Neuron (in vitro differentiated cells): ENCODE measurements at regions not wholly inside any gene's neighbourhood (a gene's known extent, or its start where the extent isn't known, plus 50 kb on each side); places are given as distances from the start of the nearest gene placed in this dataset.

Source experiments
- H2AFZ ChIP-seq: one replicate; pipeline ENCODE4 v1.6.1; 2013; ENCODE audit warnings: low read depth, mild to moderate bottlenecking, inconsistent platforms, low read length, moderate library complexity
- H3K27me3 ChIP-seq: one replicate; pipeline ENCODE4 v1.6.1; 2013; ENCODE audit warnings: low read length; ENCODE audit not compliant: insufficient read depth
- H3K36me3 ChIP-seq: one replicate; pipeline ENCODE4 v1.6.1; 2013; ENCODE audit warnings: low read length; ENCODE audit not compliant: insufficient read depth
- H3K4me1 ChIP-seq: one replicate; pipeline ENCODE4 v1.6.1; 2013; ENCODE audit warnings: low read length; ENCODE audit not compliant: insufficient read depth
- H3K4me3 ChIP-seq: 2 replicates; pipeline ENCODE4 v1.5.1; 2013; ENCODE audit warnings: mild to moderate bottlenecking, low read length, moderate library complexity
- H3K9me3 ChIP-seq: one replicate; pipeline ENCODE4 v1.6.1; 2013; ENCODE audit warnings: low read length

DNA sequence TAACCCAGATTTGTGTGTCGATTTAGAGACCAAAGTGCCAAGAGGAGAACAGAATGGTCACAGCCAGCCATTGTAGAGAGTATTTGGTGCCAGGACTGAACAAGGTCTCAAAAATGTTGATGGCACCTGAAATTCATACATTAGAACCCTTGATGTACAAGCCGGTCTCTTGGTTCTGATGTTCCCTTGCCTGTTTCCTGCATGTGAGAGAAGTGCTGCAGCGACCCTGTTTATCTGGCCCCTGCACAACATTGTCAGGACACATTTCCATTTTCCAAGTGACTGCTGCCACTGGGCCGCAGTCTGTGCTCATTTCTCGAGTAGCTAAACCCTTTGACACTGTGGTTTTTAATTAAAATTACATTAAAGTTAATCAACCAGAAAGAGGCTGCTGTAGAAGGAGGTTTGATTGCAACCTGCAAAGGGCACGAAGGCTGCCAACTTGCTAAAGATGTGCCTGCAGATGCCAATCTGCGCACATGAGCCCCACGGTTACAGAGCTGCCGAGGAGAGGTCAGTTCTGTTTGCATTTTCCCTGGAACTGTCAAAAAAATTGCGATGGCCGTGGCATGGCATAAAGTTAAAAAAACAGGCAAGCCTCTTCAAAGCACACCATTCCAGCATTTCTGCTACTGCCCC is 136.4 kb upstream of the CMC1 start:
- Histone ChIP-seq H3K36me3 (no peaks in the 10 kb centered on the region), H3K4me1 (no peaks in the 10 kb centered on the region), H3K4me3 (no peak overlapping the region), H2AFZ (no peak overlapping the region), H3K27me3 (no peaks in the 10 kb centered on the region), H3K9me3 (no peaks in the 10 kb centered on the region)

DNA sequence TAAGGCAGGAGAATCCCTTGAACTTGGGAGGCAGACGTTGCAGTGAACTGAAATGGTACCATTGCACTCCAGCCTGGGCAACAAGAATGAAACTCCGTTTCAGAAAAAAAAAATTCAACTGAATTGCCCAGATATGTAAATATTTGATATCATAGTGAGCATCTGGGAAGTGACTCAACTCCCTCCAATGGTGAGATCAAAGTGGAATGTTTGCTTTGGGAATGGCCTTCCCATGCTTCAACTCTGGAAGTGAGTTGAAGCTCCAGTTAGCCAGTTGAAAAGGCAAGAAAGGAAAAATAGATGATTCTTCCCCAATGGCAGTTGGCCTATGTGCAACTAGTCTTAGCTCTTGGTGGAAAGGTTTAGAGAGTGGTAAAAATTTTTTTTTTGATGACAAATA is 131.6 kb upstream of the CMC1 start:
- Histone ChIP-seq H3K9me3 (no peaks in the 10 kb centered on the region), H3K4me1 (no peaks in the 10 kb centered on the region), H3K27me3 (no peaks in the 10 kb centered on the region), H2AFZ (no peak overlapping the region), H3K4me3 (no peak overlapping the region), H3K36me3 (no peaks in the 10 kb centered on the region)

DNA sequence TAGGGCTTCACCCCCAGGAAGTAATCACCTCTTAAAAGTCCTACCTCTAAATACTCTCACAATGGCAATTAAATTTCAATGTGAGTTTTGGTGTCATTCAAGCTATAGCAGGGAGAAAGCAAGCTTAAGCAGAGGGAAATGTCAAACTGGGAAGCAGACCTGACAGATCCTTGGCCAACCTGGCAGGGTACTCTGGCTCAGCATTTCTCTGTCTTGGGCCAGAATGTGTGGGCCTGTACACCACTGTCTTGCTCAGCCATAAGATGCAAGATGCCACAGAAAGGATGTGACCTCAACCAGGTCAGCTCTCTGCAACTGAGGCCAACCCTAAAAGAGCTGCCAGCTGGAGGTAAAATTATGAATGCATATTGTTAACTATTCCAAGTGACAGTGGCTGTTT is 130.6 kb upstream of the CMC1 start:
- no peaks in the 10 kb centered on the region for H3K9me3 ChIP-seq
- H3K27me3 ChIP-seq = no peaks in the 10 kb centered on the region
- H3K4me3 ChIP-seq = no peak overlapping the region
- no peaks in the 10 kb centered on the region for H3K4me1 ChIP-seq
- H2AFZ ChIP-seq = no peak overlapping the region
- no peaks in the 10 kb centered on the region for H3K36me3 ChIP-seq

DNA sequence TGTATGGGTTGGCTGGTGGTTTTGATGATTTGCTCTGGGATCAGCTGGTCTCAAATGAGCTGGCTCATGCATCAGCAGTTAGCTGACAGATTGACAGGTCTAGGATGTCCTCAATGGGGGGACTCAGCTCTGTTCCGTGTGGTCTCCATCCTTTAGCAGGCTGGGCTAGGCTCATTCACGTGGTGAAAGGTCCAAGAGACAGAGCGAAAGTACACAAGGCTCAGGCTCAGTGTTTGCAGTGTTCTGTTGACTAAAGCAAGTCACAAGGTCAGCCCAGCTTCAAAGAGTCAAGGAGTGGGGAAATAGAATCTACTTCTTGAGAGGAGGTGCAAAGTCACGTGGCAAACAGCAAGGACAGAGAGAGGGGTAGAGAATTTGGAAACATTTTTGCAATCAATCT is 126.5 kb upstream of the CMC1 start:
- Histone ChIP-seq H3K4me3 (no peak overlapping the region), H2AFZ (no peak overlapping the region), H3K27me3 (no peaks in the 10 kb centered on the region), H3K4me1 (no peaks in the 10 kb centered on the region), H3K36me3 (no peaks in the 10 kb centered on the region), H3K9me3 (no peaks in the 10 kb centered on the region)

DNA sequence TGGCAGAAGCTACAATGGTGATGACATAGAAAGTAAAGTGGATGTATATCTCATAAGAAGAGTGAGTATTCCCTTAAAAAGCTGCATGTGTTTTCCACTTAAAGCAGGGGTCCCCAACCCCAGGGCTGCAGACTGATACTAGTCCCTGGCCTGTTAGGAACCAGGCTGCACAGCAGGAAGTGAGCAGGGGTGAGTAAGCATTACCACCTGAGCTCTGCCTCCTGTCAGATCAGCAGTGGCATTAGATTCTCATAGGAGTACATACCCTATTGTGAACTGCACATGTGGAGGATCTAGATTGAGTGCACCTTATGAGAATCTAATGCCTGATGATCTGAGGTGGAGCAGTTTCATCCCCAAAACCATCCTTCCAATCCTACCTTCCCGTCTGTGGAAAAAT is 126.1 kb upstream of the CMC1 start:
- no peaks in the 10 kb centered on the region for H3K4me1 ChIP-seq
- H3K36me3 ChIP-seq = no peaks in the 10 kb centered on the region
- no peaks in the 10 kb centered on the region for H3K27me3 ChIP-seq
- H3K4me3 ChIP-seq = no peak overlapping the region
- H3K9me3 ChIP-seq = no peaks in the 10 kb centered on the region
- H2AFZ ChIP-seq = no peak overlapping the region

DNA sequence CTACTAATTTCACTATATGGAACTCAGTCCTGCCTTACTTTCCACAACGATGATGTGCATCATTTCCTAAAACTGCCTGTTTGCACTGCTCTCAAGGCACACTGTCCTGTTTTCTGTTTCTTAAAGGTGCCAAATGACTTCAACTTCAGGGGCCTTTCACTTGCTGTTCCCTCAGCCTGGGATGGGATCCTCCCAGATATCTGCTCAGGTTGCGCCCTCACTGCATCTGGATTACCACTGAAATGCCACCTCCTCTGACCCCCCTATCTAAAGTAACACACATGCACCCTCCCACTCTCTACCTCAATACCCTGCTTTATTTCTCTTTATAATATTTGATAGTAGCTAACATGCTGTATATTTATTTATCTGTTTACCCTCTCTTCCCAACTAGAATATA is 123.8 kb upstream of the CMC1 start:
- H3K4me3 ChIP-seq = no peak overlapping the region
- H3K36me3 ChIP-seq = no peaks in the 10 kb centered on the region
- H3K27me3 ChIP-seq = no peaks in the 10 kb centered on the region
- H3K4me1 ChIP-seq = no peaks in the 10 kb centered on the region
- H2AFZ ChIP-seq = no peak overlapping the region
- H3K9me3 ChIP-seq = no peaks in the 10 kb centered on the region

DNA sequence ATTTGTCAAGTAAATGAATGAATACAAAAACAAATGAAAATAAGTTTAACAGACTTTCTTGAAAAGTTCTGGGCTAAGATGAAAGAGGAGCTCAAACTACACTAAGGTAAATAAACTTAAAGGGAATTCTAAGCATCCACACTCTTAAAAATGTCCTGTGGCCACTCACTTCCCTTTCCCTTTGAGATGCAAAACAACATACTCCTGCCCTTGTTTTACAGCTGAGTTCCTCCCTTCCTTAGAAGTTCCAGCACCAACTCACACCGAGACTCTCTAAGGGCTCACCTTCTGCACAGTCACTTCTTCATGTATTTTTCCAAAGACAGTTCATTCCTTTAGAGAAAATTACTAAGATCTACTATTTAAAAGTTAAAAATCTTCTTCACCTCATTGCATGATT is 123.3 kb upstream of the CMC1 start:
- no peaks in the 10 kb centered on the region for H3K9me3 ChIP-seq
- H3K4me1 ChIP-seq = no peaks in the 10 kb centered on the region
- no peaks in the 10 kb centered on the region for H3K36me3 ChIP-seq
- H3K27me3 ChIP-seq = no peaks in the 10 kb centered on the region
- no peak overlapping the region for H2AFZ ChIP-seq
- no peak overlapping the region for H3K4me3 ChIP-seq

DNA sequence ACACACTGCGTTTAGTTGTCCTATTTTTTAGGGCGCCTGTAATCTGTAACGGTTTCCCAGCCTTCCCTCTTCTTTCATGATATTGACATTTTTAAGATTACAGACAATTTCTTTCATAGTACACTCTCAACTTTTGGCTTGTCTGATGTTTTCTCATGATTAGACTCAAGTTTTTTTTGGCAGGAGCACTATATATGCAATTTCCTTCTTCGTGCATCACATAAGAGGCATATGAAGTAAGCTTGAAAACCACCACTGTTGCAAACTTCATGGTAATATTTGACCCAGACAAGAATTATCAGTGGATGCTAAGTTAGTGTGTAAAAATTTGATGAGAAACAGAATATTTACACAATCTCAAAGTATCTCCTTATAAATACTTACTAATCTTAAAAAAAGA is 119.2 kb upstream of the CMC1 start:
- H3K9me3 ChIP-seq = no peaks in the 10 kb centered on the region
- H2AFZ ChIP-seq = no peak overlapping the region
- no peak overlapping the region for H3K4me3 ChIP-seq

DNA sequence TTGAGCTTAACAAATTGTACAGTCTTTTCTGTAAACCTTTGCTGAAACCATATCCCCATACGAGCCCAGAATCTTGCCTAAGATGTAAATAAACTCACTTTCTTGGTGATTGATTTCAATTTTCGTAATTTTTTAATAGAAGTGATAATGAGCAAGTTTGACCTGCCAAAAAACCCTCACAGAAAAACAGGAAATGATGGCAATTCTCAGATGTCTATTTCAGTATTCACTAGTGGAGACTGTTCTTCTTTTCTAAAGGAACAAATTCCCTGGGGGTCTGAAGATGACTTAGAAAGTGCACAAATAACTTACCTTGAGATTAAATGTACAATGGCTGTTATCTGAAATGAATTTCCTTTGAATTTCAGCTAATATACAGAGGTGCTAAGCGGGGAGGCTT is 116.5 kb upstream of the CMC1 start:
- Histone ChIP-seq H3K4me1 (no peaks in the 10 kb centered on the region), H3K36me3 (no peaks in the 10 kb centered on the region), H3K9me3 (no peaks in the 10 kb centered on the region), H3K27me3 (no peaks in the 10 kb centered on the region), H2AFZ (no peak overlapping the region), H3K4me3 (no peak overlapping the region)

More for the DNA sequence above, 119.2 kb upstream of the CMC1 start:
- no peaks in the 10 kb centered on the region for H3K4me1 ChIP-seq
- H3K36me3 ChIP-seq = no peaks in the 10 kb centered on the region
- no peaks in the 10 kb centered on the region for H3K27me3 ChIP-seq

DNA sequence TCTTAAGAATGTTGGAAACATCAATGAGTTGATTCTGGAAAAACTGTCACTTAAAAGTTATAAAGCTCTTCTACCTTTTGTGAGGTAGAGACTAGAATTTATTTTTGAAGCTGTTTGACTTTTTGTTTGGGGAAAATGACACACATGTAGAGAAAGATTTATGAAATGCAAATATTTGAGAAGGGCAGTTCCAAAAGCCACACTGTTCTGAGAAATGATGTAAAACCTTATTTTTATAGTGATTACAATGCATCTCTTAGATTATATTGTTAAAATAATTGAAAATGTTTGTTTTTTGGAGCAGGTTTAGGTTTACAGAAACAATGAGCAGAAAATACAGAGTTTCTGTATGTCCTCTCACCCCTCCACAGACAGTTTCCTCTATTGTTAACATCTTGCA is 116.1 kb upstream of the CMC1 start:
- H3K4me1 ChIP-seq = no peaks in the 10 kb centered on the region
- H3K4me3 ChIP-seq = no peak overlapping the region
- no peaks in the 10 kb centered on the region for H3K36me3 ChIP-seq
- H3K27me3 ChIP-seq = no peaks in the 10 kb centered on the region
- no peaks in the 10 kb centered on the region for H3K9me3 ChIP-seq
- no peak overlapping the region for H2AFZ ChIP-seq

DNA sequence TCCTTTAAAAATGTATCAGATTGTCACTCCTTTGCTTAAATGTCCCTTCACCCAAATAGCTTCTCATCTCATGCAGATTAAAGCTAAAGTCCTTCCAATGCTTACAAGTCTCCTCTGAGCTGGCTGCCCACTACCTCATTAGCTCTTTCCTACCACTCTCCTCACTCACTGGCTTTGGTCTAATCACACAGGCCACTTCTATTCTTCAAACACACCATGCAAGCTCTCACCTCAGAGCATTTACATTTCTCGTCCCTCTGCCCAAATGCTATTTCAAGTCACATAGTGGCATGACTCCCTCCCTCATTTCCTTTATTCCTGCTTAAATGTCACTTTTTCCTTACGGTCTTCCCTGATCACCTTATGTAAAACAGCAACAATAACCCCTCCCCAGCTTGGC is 110.6 kb upstream of the CMC1 start:
- H3K9me3 ChIP-seq = no peaks in the 10 kb centered on the region
- H3K4me1 ChIP-seq = no peaks in the 10 kb centered on the region
- no peak overlapping the region for H3K4me3 ChIP-seq
- no peak overlapping the region for H2AFZ ChIP-seq
- no peaks in the 10 kb centered on the region for H3K27me3 ChIP-seq
- no peaks in the 10 kb centered on the region for H3K36me3 ChIP-seq

DNA sequence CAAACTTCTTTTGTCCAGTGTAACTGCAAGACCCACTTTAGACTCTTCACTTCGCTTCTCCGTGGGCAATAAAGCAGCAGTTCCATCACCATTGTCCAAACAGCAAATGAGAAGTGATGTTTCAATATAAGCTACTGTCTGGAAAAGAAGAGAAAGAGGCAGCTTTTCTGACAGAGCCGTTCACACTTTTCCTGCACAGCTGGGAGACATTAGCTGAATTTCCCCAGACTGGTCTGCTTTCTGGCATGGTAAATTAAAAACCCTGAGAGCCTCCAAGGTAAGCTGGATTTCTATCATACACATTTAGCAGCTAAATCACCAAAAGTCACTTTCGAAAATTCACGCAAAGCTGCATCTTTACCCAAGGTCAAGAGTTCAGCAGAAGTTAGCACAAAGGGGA is 108.5 kb upstream of the CMC1 start:
- Histone ChIP-seq H3K9me3 (no peaks in the 10 kb centered on the region), H3K27me3 (no peaks in the 10 kb centered on the region), H3K4me1 (no peaks in the 10 kb centered on the region), H2AFZ (no peak overlapping the region), H3K36me3 (no peaks in the 10 kb centered on the region), H3K4me3 (no peak overlapping the region)

DNA sequence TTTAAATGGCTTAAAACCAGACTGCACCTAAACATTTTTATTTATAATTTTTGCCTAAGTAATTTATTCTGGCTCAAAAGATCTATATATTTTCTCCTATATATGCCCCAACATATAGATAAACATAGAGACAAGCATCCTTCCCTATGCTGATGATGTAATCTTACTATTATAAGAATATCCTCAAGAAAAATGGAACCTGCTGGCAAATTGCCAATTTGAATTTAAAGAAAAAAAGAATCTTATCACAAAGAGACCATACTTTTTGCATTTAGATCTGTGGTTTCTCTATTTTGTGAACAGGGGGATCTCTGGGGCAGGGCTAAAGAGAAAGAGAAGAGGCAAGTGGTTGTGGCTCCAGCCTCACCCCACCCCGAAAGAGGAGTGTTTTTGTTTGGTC is 107.2 kb upstream of the CMC1 start:
- Histone ChIP-seq H3K27me3 (no peaks in the 10 kb centered on the region), H3K9me3 (no peaks in the 10 kb centered on the region), H3K36me3 (no peaks in the 10 kb centered on the region), H2AFZ (no peak overlapping the region), H3K4me3 (no peak overlapping the region), H3K4me1 (no peaks in the 10 kb centered on the region)

DNA sequence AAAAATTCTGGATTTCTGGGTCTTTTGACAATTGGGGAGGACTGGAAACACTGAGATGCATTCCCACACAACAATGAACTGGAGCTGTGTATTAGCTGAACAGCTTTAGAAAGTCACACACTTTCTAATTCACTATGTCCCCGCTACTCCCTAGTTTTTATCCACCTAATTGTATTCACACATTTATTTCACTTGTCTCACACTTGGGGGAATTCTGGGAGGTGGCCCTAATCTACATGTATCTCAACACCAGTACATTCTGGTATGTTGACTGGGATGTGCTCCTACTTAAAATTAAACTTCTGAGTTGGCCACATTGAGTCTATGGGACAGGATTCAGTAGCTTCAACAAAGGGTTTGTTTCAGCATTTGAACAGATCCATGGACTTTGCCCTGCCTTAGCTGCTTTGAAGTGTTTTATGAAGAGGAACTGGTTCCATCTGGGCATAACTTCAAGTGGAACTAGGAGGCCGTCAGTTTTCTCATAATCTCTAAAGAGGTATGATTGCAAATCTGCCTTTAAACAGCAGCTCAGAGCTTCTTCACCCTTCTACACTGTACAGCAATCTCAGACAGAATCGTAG is 106.5 kb upstream of the CMC1 start:
- Histone ChIP-seq H2AFZ (no peak overlapping the region), H3K36me3 (no peaks in the 10 kb centered on the region), H3K27me3 (no peaks in the 10 kb centered on the region), H3K4me3 (no peak overlapping the region), H3K9me3 (no peaks in the 10 kb centered on the region), H3K4me1 (no peaks in the 10 kb centered on the region)
